ENCODE measurements at regions not wholly inside any gene's neighbourhood (a gene's known extent, or its start where the extent isn't known, plus 50 kb on each side); places are given as distances from the start of the nearest gene placed in this dataset.
A peak's percentile ranks its signal among the peaks of the same experiment; 100 is the strongest.
"Not testable (repeated sequence)": the region's sequence is repeated elsewhere in the genome, so short reads cannot be mapped to it uniquely, and the experiment has no call there.

DNA sequence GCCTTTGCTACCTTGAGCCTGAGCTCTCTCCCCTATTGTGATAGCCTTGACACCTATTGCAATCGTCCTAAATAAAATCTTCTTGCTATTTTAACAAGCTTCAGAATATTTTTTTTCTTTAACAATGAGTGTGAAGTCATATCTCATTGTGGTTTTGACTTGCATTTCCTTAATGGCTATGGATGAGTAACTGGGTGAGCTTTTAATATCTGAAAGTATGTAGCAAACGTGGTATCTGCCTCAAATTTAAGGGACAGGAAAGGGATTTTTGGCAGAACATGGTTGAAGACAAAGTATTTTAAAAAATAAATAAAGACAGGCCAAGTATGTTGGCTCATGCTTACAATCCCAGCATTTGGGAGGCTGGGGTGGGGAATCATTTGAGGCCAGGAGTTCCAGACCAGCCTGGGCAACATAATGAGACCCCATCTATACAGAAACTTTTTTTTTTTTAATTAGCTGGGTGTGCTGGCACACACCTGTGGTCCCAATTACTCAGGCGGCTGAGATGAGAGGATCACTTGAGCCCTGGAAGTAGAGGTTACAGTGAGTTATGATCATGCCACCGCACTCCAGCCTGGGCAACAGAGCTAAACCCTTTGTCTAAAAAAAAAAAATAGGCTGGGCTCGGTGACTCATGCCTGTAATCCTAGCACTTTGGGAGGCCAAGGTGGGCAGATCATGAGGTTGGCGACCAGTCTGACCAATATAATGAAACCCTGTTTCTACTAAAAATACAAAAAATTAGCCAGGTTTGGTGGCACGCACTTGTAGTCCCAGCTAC is 319.3 kb upstream of the NRP1 start:
- TF ChIP-seq Cebpa-rat (IDR thresholded peaks at IDR 0.05): no peak
- Histone ChIP-seq H3K9ac (no peak overlapping the region), H3K27ac (peak overlapping the region; percentile 52), H4K20me1 (no peaks in the 10 kb centered on the region), H3K4me3 (no peak overlapping the region), H3K36me3 (no peaks in the 10 kb centered on the region), H3K9me3 (peaks cover 29% of the 10 kb centered on the region), H3K27me3 (no peaks in the 10 kb centered on the region), H3K4me2 (peak overlapping the region; percentile 65), H3K4me1 (peaks cover 49% of the 10 kb centered on the region)

DNA sequence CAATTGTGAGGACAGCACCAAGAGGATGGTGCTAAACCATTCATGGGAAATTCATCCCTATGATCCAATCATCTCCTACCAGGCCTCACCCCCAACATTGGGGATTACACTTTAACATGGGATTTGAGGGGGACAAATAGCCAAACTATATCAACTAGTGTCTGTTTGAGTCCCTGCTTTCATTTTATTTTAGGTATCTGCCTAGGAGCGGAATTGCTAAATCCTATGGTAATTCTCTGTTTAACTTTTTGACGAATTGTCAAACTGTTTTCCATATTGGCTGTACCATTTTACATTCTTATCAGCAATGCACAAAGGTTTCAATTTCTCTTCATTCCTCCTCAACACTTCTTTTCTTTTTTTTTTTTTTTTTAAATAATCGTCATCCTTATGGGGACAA is 318.4 kb upstream of the NRP1 start:
- Histone ChIP-seq H3K36me3 (no peaks in the 10 kb centered on the region), H3K9ac (no peak overlapping the region), H4K20me1 (no peaks in the 10 kb centered on the region), H3K4me1 (peaks cover 49% of the 10 kb centered on the region), H3K4me3 (no peak overlapping the region), H3K4me2 (peak overlapping the region; percentile 65), H3K9me3 (peaks cover 33% of the 10 kb centered on the region), H3K27ac (no peak overlapping the region), H3K27me3 (no peaks in the 10 kb centered on the region)
- no peak for TF ChIP-seq Cebpa-rat (IDR thresholded peaks at IDR 0.05)

DNA sequence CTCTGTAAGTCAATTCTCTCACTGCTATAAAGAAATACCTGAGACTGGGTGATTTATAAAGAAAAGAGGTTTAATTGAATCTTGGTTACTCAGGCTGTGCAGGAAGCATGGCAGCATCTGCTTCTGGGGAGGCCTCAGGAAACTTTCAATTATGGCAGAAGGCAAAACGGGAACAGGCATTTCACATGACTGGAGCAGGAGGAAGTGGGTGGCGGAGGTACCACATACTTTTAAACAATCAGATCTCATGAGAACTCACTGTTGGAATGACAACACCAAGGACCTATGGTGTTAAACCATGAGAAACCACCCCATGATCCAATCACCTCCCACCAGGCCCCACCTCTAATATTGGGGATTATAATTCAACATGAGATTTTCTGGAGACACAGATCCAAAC is 315.7 kb upstream of the NRP1 start:
- H3K9ac ChIP-seq, H3K36me3 ChIP-seq: not testable (repeated sequence)
- H3K4me2 ChIP-seq: peak overlapping the region; percentile 18

DNA sequence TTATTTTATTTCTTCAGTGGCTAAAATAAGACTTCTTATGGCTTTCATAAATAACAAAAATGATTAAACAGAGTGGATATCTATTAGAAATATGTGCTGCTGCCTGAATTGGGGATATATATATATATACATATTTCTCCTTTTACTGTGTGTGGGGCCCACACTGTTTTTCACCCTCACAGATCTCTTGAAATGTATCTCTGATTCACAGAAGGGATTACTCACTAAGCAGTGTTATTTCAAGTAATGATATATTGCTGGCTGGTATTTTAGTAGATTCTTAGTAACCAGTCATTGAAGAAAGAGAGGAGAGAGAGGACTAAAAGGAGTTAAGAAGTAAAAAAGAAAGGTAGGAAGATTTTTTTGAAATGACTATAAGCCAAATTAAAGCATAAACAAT is 308.6 kb upstream of the NRP1 start:
- Histone ChIP-seq H3K36me3 (no peaks in the 10 kb centered on the region), H3K9ac (no peak overlapping the region), H3K27me3 (no peaks in the 10 kb centered on the region), H3K27ac (no peak overlapping the region), H3K4me3 (no peak overlapping the region), H3K4me2 (no peak overlapping the region), H3K9me3 (no peaks in the 10 kb centered on the region), H3K4me1 (no peaks in the 10 kb centered on the region), H4K20me1 (no peaks in the 10 kb centered on the region)
- no peak for TF ChIP-seq Cebpa-rat (IDR thresholded peaks at IDR 0.05)

More for the DNA sequence above, 315.7 kb upstream of the NRP1 start:
- not testable (repeated sequence) for H3K4me3 ChIP-seq, H3K27ac ChIP-seq, H4K20me1 ChIP-seq, H3K27me3 ChIP-seq
- Histone ChIP-seq H3K4me1 (peaks cover 33% of the 10 kb centered on the region), H3K9me3 (peaks cover 33% of the 10 kb centered on the region)

DNA sequence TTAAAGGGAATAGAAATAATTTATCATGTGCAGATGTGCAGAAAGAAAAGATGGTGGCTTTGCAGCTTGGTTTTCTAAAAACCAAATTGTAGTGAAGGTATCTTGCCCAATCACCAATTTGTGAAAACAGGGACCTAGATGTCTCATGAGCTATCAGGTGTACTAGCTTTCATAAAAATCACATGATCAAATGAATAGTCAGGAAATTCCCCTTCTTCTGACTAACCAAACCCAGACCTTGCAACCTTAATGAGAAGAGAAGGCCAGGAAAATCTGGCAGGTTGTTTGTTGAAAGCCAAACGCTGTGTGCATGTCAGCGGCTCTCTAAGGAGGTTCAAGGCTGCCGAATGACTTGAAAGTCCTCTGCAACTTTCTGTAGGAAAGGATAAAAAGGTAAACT is 304.4 kb upstream of the NRP1 start:
- TF ChIP-seq Cebpa-rat (IDR thresholded peaks at IDR 0.05): no peak
- no peaks in the 10 kb centered on the region for H3K4me1 ChIP-seq
- no peak overlapping the region for H3K27ac ChIP-seq
- H3K9ac ChIP-seq: no peak overlapping the region
- no peaks in the 10 kb centered on the region for H3K36me3 ChIP-seq
- H3K9me3 ChIP-seq: no peaks in the 10 kb centered on the region
- no peaks in the 10 kb centered on the region for H4K20me1 ChIP-seq
- no peak overlapping the region for H3K4me2 ChIP-seq
- no peak overlapping the region for H3K4me3 ChIP-seq
- no peaks in the 10 kb centered on the region for H3K27me3 ChIP-seq

DNA sequence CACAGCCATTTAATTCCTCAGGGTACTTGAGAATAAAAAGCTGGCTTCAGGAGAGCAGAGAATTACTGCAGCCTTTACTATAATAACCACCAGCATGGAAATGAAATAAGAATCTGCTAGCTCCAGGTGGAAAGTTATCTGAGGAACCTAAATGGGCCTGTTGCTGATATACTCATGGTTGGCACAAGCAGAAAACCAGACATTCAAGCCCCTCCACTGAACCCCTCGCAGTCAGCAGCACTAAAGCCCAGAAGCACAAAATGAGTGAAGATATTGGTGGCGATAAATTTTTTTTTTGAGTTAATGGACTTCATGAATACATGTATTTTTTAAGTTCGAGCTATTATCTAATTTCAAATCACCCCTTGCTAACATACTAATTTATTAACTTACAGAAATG is 303.9 kb upstream of the NRP1 start:
- no peaks in the 10 kb centered on the region for H3K4me1 ChIP-seq
- H3K27me3 ChIP-seq: no peaks in the 10 kb centered on the region
- H4K20me1 ChIP-seq: no peaks in the 10 kb centered on the region
- H3K4me3 ChIP-seq: no peak overlapping the region
- H3K27ac ChIP-seq: no peak overlapping the region
- H3K4me2 ChIP-seq: no peak overlapping the region
- no peak for TF ChIP-seq Cebpa-rat (IDR thresholded peaks at IDR 0.05)
- no peaks in the 10 kb centered on the region for H3K9me3 ChIP-seq
- H3K36me3 ChIP-seq: no peaks in the 10 kb centered on the region
- no peak overlapping the region for H3K9ac ChIP-seq

DNA sequence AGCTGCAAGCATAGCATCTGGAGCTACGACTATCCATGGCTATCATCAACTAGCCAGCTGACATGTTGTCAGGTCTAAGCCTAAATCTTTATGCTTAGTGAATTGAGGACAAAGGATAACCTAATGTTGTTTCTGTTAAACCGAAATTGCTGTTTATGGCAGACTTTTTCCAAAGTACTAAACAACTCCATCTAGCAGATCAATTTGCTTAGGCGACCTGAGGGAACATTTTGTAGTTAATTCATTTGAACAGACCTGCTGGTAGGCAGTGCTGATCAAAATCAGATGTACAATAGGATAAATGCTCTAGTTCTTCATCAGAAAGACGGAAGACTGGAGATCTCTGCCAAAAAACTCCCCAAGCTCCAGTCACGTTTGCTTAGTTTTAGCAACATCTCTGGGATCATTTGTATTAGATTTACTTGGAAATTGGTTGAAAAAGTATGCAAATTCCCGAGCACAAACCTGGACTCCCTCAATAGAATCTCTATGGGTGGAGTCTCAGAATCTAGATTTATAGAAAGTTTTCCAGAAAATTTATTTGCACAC is 301.6 kb upstream of the NRP1 start:
- no peaks in the 10 kb centered on the region for H3K36me3 ChIP-seq

DNA sequence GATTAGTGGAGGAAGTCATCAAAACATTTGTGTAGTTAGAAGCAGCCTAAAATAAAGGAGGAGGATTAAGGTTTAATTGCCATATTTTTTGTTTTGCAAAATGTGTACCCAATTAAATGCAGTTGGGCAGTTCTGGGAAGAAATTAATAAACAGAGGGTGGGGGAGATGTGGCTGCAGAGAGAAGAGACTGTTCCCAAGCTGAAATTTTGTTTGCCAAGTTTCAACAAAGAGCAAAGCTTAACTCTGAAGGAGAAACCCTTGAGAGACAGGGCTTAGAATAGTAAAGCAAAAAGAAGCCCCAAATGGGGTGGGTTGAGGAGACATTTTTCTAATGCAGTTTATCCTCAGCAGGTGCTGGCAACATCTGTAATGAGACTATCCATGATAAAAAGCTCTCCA is 298.0 kb upstream of the NRP1 start:
- Histone ChIP-seq H3K9ac (no peak overlapping the region), H3K4me3 (no peak overlapping the region), H4K20me1 (no peaks in the 10 kb centered on the region), H3K9me3 (no peaks in the 10 kb centered on the region), H3K4me1 (no peaks in the 10 kb centered on the region), H3K27me3 (no peaks in the 10 kb centered on the region), H3K27ac (no peak overlapping the region), H3K4me2 (no peak overlapping the region), H3K36me3 (no peaks in the 10 kb centered on the region)
- no peak for TF ChIP-seq Cebpa-rat (IDR thresholded peaks at IDR 0.05)

More for the DNA sequence above, 301.6 kb upstream of the NRP1 start:
- no peak for TF ChIP-seq Cebpa-rat (IDR thresholded peaks at IDR 0.05)
- Histone ChIP-seq H3K4me3 (no peak overlapping the region), H3K4me1 (no peaks in the 10 kb centered on the region), H3K9ac (no peak overlapping the region), H3K27ac (no peak overlapping the region), H3K4me2 (no peak overlapping the region), H3K27me3 (no peaks in the 10 kb centered on the region), H3K9me3 (no peaks in the 10 kb centered on the region), H4K20me1 (no peaks in the 10 kb centered on the region)

DNA sequence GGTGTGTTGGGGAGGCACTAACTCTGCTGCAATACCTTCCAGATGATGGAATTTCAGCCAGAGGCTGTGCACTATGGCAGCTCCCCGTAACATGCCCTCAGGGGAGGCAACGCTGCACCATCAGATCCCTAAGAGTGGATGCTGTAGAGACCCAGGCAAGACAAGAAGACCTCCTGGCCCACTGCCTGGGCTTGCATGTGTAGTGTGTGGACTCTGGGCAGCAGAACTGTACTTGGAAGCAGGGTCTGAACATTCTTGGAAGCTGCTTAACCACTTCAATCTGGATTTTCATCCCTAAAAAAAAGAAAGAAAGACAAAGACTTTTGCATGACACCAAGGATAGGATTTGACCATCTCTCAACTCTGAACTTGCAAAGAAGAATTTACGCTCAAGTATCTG is 297.5 kb upstream of the NRP1 start:
- Histone ChIP-seq H3K27ac (no peak overlapping the region), H3K9ac (no peak overlapping the region), H3K27me3 (no peaks in the 10 kb centered on the region), H3K9me3 (no peaks in the 10 kb centered on the region), H3K4me2 (no peak overlapping the region), H3K4me3 (no peak overlapping the region), H3K4me1 (no peaks in the 10 kb centered on the region), H4K20me1 (no peaks in the 10 kb centered on the region), H3K36me3 (no peaks in the 10 kb centered on the region)
- no peak for TF ChIP-seq Cebpa-rat (IDR thresholded peaks at IDR 0.05)

DNA sequence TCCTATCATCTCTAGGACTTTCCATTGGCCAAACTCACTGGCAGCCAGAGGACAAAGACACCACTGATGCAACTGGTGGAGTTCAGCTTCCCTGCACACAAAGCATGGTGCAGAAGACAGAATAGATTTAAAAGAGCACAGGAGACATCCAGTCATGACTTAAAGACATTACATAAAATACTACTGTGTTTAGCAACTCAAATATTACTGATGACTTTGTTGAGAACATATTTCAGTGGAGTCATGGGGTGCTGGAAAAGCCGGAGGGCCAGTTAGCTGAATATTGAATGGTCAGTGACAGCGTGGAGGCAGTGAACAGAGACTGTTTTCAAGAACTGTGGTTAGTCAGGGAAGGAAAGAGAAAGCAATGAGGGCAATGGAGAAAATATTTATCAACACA is 296.3 kb upstream of the NRP1 start:
- no peaks in the 10 kb centered on the region for H3K4me1 ChIP-seq
- no peak overlapping the region for H3K27ac ChIP-seq
- no peak overlapping the region for H3K4me2 ChIP-seq
- no peaks in the 10 kb centered on the region for H3K36me3 ChIP-seq
- H3K9ac ChIP-seq: no peak overlapping the region
- TF ChIP-seq Cebpa-rat (IDR thresholded peaks at IDR 0.05): no peak
- no peaks in the 10 kb centered on the region for H4K20me1 ChIP-seq
- no peaks in the 10 kb centered on the region for H3K27me3 ChIP-seq
- H3K9me3 ChIP-seq: no peaks in the 10 kb centered on the region
- no peak overlapping the region for H3K4me3 ChIP-seq
